HL-60 (cell line): ENCODE measurements at regions not wholly inside any gene's neighbourhood (a gene's known extent, or its start where the extent isn't known, plus 50 kb on each side); places are given as distances from the start of the nearest gene placed in this dataset.

Source experiments
- GABPA ChIP-seq: IDR thresholded peaks from 2 replicates; pipeline ENCODE4 v1.6.1; 2012; ENCODE audit warnings: low read depth
- POLR2AphosphoS5 ChIP-seq: IDR thresholded peaks from 2 replicates; pipeline ENCODE4 v1.6.1; 2012; ENCODE audit warnings: low read depth
- REST ChIP-seq: IDR thresholded peaks from 2 replicates; pipeline ENCODE4 v1.6.1; 2012; ENCODE audit warnings: low read depth; ENCODE audit not compliant: insufficient replicate concordance
- SPI1 ChIP-seq: IDR thresholded peaks from 2 replicates; pipeline ENCODE4 v1.6.1; 2012; ENCODE audit warnings: low read depth, mild to moderate bottlenecking, borderline replicate concordance
- TF ChIP-seq, protein P1 (sequence below): IDR thresholded peaks from one replicate; pipeline ENCODE4 v1.5.1; 2011; ENCODE audit warnings: low read length, control low read depth, inconsistent platforms; ENCODE audit not compliant: insufficient read depth

- TF ChIP-seq, protein P1, sequence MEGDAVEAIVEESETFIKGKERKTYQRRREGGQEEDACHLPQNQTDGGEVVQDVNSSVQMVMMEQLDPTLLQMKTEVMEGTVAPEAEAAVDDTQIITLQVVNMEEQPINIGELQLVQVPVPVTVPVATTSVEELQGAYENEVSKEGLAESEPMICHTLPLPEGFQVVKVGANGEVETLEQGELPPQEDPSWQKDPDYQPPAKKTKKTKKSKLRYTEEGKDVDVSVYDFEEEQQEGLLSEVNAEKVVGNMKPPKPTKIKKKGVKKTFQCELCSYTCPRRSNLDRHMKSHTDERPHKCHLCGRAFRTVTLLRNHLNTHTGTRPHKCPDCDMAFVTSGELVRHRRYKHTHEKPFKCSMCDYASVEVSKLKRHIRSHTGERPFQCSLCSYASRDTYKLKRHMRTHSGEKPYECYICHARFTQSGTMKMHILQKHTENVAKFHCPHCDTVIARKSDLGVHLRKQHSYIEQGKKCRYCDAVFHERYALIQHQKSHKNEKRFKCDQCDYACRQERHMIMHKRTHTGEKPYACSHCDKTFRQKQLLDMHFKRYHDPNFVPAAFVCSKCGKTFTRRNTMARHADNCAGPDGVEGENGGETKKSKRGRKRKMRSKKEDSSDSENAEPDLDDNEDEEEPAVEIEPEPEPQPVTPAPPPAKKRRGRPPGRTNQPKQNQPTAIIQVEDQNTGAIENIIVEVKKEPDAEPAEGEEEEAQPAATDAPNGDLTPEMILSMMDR = no peak
- TF ChIP-seq POLR2AphosphoS5 = no peak
- no peak for TF ChIP-seq REST
- no peak for TF ChIP-seq GABPA
- no peak for TF ChIP-seq SPI1
Observed at GRCh38 chrX:98362630-98363029, 1478.9 kb downstream of the RPA4 start.
